Colonic mucosa (tissue), 4 donors: ENCODE measurements at regions not wholly inside any gene's neighbourhood (a gene's known extent, or its start where the extent isn't known, plus 50 kb on each side); places are given as distances from the start of the nearest gene placed in this dataset.

Experiments
- DNase-seq: peaks from one replicate; pipeline ENCODE4 v3.0.0-alpha.2; 2020
- H3K27ac ChIP-seq: fragments of 200-600 bp; one replicate; pipeline ENCODE4 v1.8.0; 2021
- H3K27me3 ChIP-seq: fragments of 200-600 bp; one replicate; pipeline ENCODE4 v1.8.0; 2021
- H3K36me3 ChIP-seq: fragments of 200-600 bp; one replicate; pipeline ENCODE4 v1.8.0; 2021
- H3K4me1 ChIP-seq: fragments of 200-600 bp; one replicate; pipeline ENCODE4 v1.8.0; 2021; ENCODE audit warnings: mild to moderate bottlenecking
- H3K4me3 ChIP-seq: fragments of 200-600 bp; one replicate; pipeline ENCODE4 v1.8.0; 2021
- H3K9ac ChIP-seq, 2 donors: one replicate each; pipeline ENCODE4 v1.7.0; 2013; ENCODE audit warnings: control low read depth in 2 of 2, low read depth in 2 of 2, low read length in 2 of 2
- H3K9me3 ChIP-seq: fragments of 200-600 bp; one replicate; pipeline ENCODE4 v1.8.0; 2021
- CTCF ChIP-seq: fragments of 200-600 bp; IDR thresholded peaks from one replicate; pipeline ENCODE4 v1.8.0; 2022; ENCODE audit warnings: antibody characterized with exemption, mild to moderate bottlenecking
- intact Hi-C: fragments of 100-400 bp; cut with DNase I; formaldehyde crosslinking; loops from one replicate; pipeline ENCODE4 v1.14.1; 2022
- donor health status: healthy.
- donor health status: DM: no; HTN: no; CAD: no.
- donor health status: DM: no; HTN: no; CAD: no.

GRCh38 chr1:105436589-105437259, 1619.8 kb upstream of the PRMT6 start:
- no peaks in the 10 kb centered on the region for H3K9me3 ChIP-seq
- no peaks in the 10 kb centered on the region for H3K36me3 ChIP-seq
- no peak overlapping the region for H3K4me3 ChIP-seq
- DNase-seq = no peak
- H3K4me1 ChIP-seq = no peaks in the 10 kb centered on the region
- H3K27ac ChIP-seq = no peak overlapping the region
- H3K27me3 ChIP-seq = no peaks in the 10 kb centered on the region
- TF ChIP-seq CTCF = no peak
- H3K9ac ChIP-seq = no peak overlapping the region
- intact Hi-C loops = no loop called here

- Histone ChIP-seq H3K27ac (no peak overlapping the region), H3K9ac (no peak overlapping the region), H3K36me3 (no peaks in the 10 kb centered on the region), H3K4me3 (no peak overlapping the region), H3K27me3 (no peaks in the 10 kb centered on the region), H3K9me3 (no peaks in the 10 kb centered on the region), H3K4me1 (no peaks in the 10 kb centered on the region)
- DNase-seq = no peak
- no peak for TF ChIP-seq CTCF
- intact Hi-C loops = no loop called here
Measured at GRCh38 chr1:105437847-105438246, 1618.6 kb upstream of the PRMT6 start.

GRCh38 chr1:105442901-105443300, 1613.6 kb upstream of the PRMT6 start:
- intact Hi-C loops = no loop called here
- H3K4me1 ChIP-seq = no peaks in the 10 kb centered on the region
- H3K36me3 ChIP-seq = no peaks in the 10 kb centered on the region
- no peaks in the 10 kb centered on the region for H3K9me3 ChIP-seq
- no peaks in the 10 kb centered on the region for H3K27me3 ChIP-seq
- H3K4me3 ChIP-seq = no peak overlapping the region
- H3K27ac ChIP-seq = no peak overlapping the region
- no peak overlapping the region for H3K9ac ChIP-seq
- no peak for DNase-seq
- TF ChIP-seq CTCF = no peak

GRCh38 chr1:105459759-105460158, 1596.7 kb upstream of the PRMT6 start:
- Histone ChIP-seq H3K4me1 (no peaks in the 10 kb centered on the region), H3K27ac (no peak overlapping the region), H3K9ac (no peak overlapping the region), H3K36me3 (no peaks in the 10 kb centered on the region), H3K4me3 (no peak overlapping the region), H3K9me3 (no peaks in the 10 kb centered on the region), H3K27me3 (no peaks in the 10 kb centered on the region)
- intact Hi-C loops = no loop called here
- DNase-seq = no peak
- TF ChIP-seq CTCF = no peak

- intact Hi-C loops = no loop called here
- no peak overlapping the region for H3K9ac ChIP-seq
- no peak for TF ChIP-seq CTCF
- H3K27ac ChIP-seq = no peak overlapping the region
- H3K4me1 ChIP-seq = no peaks in the 10 kb centered on the region
- no peaks in the 10 kb centered on the region for H3K9me3 ChIP-seq
- H3K4me3 ChIP-seq = no peak overlapping the region
- no peaks in the 10 kb centered on the region for H3K27me3 ChIP-seq
- no peak for DNase-seq
- H3K36me3 ChIP-seq = no peaks in the 10 kb centered on the region
Measured at GRCh38 chr1:105462308-105462707, 1594.2 kb upstream of the PRMT6 start.
